RWPE2 (cell line): ENCODE measurements at regions not wholly inside any gene's neighbourhood (a gene's known extent, or its start where the extent isn't known, plus 50 kb on each side); places are given as distances from the start of the nearest gene placed in this dataset.

Source experiments
- ATAC-seq: fragments of 200-7000 bp; cut with Tn5 transposase; 3 replicates; pipeline ENCODE4 v1.9.1; 2021; ENCODE audit warnings: low read depth
- DNase-seq: peaks from one replicate; pipeline ENCODE4 v3.0.0-alpha.2; 2020; ENCODE audit warnings: low spot score
- H3K27ac ChIP-seq: fragments of 450-650 bp; 2 replicates; pipeline ENCODE4 v1.5.1; 2017; ENCODE audit warnings: mild to moderate bottlenecking; ENCODE audit not compliant: poor library complexity, severe bottlenecking
- H3K27me3 ChIP-seq: fragments of 250-450 bp; sonication (Bioruptor Pico); 2 replicates; pipeline ENCODE4 v1.5.1; 2021; ENCODE audit warnings: mild to moderate bottlenecking, moderate library complexity; ENCODE audit not compliant: insufficient read depth, poor library complexity, severe bottlenecking
- H3K36me3 ChIP-seq: fragments of 250-450 bp; sonication (Bioruptor Pico); 2 replicates; pipeline ENCODE4 v1.5.1; 2020; ENCODE audit warnings: low read depth, mild to moderate bottlenecking, moderate library complexity
- H3K4me1 ChIP-seq: fragments of 250-450 bp; sonication (Bioruptor Pico); 2 replicates; pipeline ENCODE4 v1.5.1; 2021; ENCODE audit warnings: mild to moderate bottlenecking, moderate library complexity; ENCODE audit not compliant: insufficient read depth, poor library complexity, severe bottlenecking
- H3K4me3 ChIP-seq: fragments of 250-450 bp; sonication (Bioruptor Pico); 2 replicates; pipeline ENCODE4 v1.5.1; 2021; ENCODE audit warnings: mild to moderate bottlenecking, moderate library complexity; ENCODE audit not compliant: severe bottlenecking
- H3K9me3 ChIP-seq: fragments of 250-450 bp; sonication (Bioruptor Pico); 2 replicates; pipeline ENCODE4 v1.5.1; 2021; ENCODE audit warnings: mild to moderate bottlenecking, moderate library complexity; ENCODE audit not compliant: severe bottlenecking
- CTCF ChIP-seq: fragments of 450-650 bp; IDR thresholded peaks from one replicate; pipeline ENCODE4 v1.5.1; 2017; ENCODE audit warnings: mild to moderate bottlenecking, moderate library complexity; ENCODE audit not compliant: poor library complexity, severe bottlenecking

- H3K4me3 ChIP-seq: no peak overlapping the region
- peak overlapping the region; percentile 63 for H3K27ac ChIP-seq
- H3K4me1 ChIP-seq: peaks cover 4% of the 10 kb centered on the region
- no peaks in the 10 kb centered on the region for H3K36me3 ChIP-seq
- no peaks in the 10 kb centered on the region for H3K27me3 ChIP-seq
- H3K9me3 ChIP-seq: peaks cover 6% of the 10 kb centered on the region
- ATAC-seq: no peak
- no peak for DNase-seq
- no peak for TF ChIP-seq CTCF
Observed at GRCh38 chr6:48837744-48838143, 625.3 kb downstream of the MMUT start.

- peaks cover 4% of the 10 kb centered on the region for H3K4me1 ChIP-seq
- H3K9me3 ChIP-seq: no peaks in the 10 kb centered on the region
- H3K27me3 ChIP-seq: no peaks in the 10 kb centered on the region
- H3K36me3 ChIP-seq: no peaks in the 10 kb centered on the region
- TF ChIP-seq CTCF: no peak
- DNase-seq (no peak), ATAC-seq (no peak)
- no peak overlapping the region for H3K4me3 ChIP-seq
- peak overlapping the region; percentile 63 for H3K27ac ChIP-seq
Observed at GRCh38 chr6:48835421-48835958, 627.6 kb downstream of the MMUT start.

- ATAC-seq: no peak
- Histone ChIP-seq H3K27me3 (no peaks in the 10 kb centered on the region), H3K4me1 (peaks cover 4% of the 10 kb centered on the region)
Observed at GRCh38 chr6:48834706-48835105, 628.3 kb downstream of the MMUT start.

GRCh38 chr6:48833916-48834315 lies 629.1 kb downstream of the MMUT start:
- no peak overlapping the region for H3K4me3 ChIP-seq
- no peak for TF ChIP-seq CTCF
- H3K27ac ChIP-seq: no peak overlapping the region
- peaks cover 4% of the 10 kb centered on the region for H3K4me1 ChIP-seq
- no peaks in the 10 kb centered on the region for H3K27me3 ChIP-seq
- no peaks in the 10 kb centered on the region for H3K36me3 ChIP-seq
- DNase-seq (no peak), ATAC-seq (no peak)
- no peaks in the 10 kb centered on the region for H3K9me3 ChIP-seq

More at GRCh38 chr6:48834706-48835105, 628.3 kb downstream of the MMUT start:
- Histone ChIP-seq H3K36me3 (no peaks in the 10 kb centered on the region), H3K9me3 (no peaks in the 10 kb centered on the region), H3K27ac (peak overlapping the region; percentile 63), H3K4me3 (no peak overlapping the region)
- TF ChIP-seq CTCF: no peak
- no peak for DNase-seq

GRCh38 chr6:48826901-48827701 lies 636.0 kb downstream of the MMUT start:
- Histone ChIP-seq H3K27ac (peak overlapping the region; percentile 100), H3K27me3 (no peaks in the 10 kb centered on the region), H3K4me3 (no peak overlapping the region), H3K36me3 (no peaks in the 10 kb centered on the region), H3K4me1 (peaks cover 26% of the 10 kb centered on the region), H3K9me3 (no peaks in the 10 kb centered on the region)
- TF ChIP-seq CTCF: no peak
- peak; percentile 97 for ATAC-seq
- DNase-seq: peak; percentile 95
